ENCODE measurements at regions not wholly inside any gene's neighbourhood (a gene's known extent, or its start where the extent isn't known, plus 50 kb on each side); places are given as distances from the start of the nearest gene placed in this dataset.

- no peak for TF ChIP-seq CTCF (IDR thresholded peaks at IDR 0.05)
- TF ChIP-seq EZH2 (IDR thresholded peaks at IDR 0.05): no peak
- TF ChIP-seq EZH2phosphoT487 (IDR thresholded peaks at IDR 0.05): no peak
Measured at GRCh38 chr11:134538742-134539141, 126.7 kb upstream of the B3GAT1 start.
